ENCODE measurements at regions not wholly inside any gene's neighbourhood (a gene's known extent, or its start where the extent isn't known, plus 50 kb on each side); places are given as distances from the start of the nearest gene placed in this dataset. TPM values are rescaled to one million over a fixed set of nuclear protein-coding genes. Genes with fewer than 3 reads are reported as not detected.

GRCh38 chr2:177161741-177162460 lies 50.7 kb upstream of the HNRNPA3 start:
- Mint-ChIP-seq H3K9me3 (ENCODE audit: unreplicated experiment) (no peaks in the 10 kb centered on the region), H3K4me3 (ENCODE audit: unreplicated experiment) (no peak overlapping the region), H3K36me3 (ENCODE audit: low read depth, unreplicated experiment) (no peaks in the 10 kb centered on the region), H3K27me3 (ENCODE audit: unreplicated experiment) (no peaks in the 10 kb centered on the region), H3K4me1 (ENCODE audit: unreplicated experiment) (peaks cover 11% of the 10 kb centered on the region), H3K27ac (ENCODE audit: unreplicated experiment) (peak overlapping the region; percentile 53)
- no peak for DNase-seq (ENCODE audit: low spot score)
- peak; percentile 57 for TF ChIP-seq CTCF (IDR thresholded peaks at IDR 0.05; ENCODE audit: unreplicated experiment)

Small RNAs in the stretch of these regions (microRNA-seq; reads per million reads assigned to microRNA genes)
- gene MIR1246 (ENCODE audit: unreplicated experiment), result not detected
